ENCODE measurements at regions not wholly inside any gene's neighbourhood (a gene's known extent, or its start where the extent isn't known, plus 50 kb on each side); places are given as distances from the start of the nearest gene placed in this dataset.

DNA sequence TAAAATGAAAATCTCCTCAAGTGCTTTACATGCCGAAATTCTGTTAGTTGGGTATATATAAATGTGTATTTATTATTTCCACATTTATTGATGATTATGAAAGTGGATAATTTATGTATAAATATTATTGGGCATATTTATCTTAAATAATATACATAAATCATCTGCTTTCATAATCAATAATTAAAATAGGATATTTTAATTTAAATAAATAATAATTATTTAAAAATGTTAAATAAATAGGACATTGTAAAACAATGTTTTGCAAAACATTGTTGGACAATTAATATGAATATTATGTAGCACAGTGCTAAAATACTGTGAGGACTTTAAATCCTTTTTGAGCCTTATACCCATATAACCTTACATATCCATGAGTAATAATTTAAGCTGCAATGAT is 786.5 kb upstream of the CITED2 start:
- TF ChIP-seq, protein P1, sequence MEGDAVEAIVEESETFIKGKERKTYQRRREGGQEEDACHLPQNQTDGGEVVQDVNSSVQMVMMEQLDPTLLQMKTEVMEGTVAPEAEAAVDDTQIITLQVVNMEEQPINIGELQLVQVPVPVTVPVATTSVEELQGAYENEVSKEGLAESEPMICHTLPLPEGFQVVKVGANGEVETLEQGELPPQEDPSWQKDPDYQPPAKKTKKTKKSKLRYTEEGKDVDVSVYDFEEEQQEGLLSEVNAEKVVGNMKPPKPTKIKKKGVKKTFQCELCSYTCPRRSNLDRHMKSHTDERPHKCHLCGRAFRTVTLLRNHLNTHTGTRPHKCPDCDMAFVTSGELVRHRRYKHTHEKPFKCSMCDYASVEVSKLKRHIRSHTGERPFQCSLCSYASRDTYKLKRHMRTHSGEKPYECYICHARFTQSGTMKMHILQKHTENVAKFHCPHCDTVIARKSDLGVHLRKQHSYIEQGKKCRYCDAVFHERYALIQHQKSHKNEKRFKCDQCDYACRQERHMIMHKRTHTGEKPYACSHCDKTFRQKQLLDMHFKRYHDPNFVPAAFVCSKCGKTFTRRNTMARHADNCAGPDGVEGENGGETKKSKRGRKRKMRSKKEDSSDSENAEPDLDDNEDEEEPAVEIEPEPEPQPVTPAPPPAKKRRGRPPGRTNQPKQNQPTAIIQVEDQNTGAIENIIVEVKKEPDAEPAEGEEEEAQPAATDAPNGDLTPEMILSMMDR (IDR thresholded peaks at IDR 0.05) = no peak
- no peak for TF ChIP-seq POLR2A (IDR thresholded peaks at IDR 0.05)
- TF ChIP-seq POLR2AphosphoS5 (IDR thresholded peaks at IDR 0.05) = no peak
